KMS-11 (cell line): ENCODE measurements at regions not wholly inside any gene's neighbourhood (a gene's known extent, or its start where the extent isn't known, plus 50 kb on each side); places are given as distances from the start of the nearest gene placed in this dataset.

Experiments used
- H2AFZ ChIP-seq: fragments of 200-600 bp; sonication (generic); 2 replicates; pipeline ENCODE4 v1.6.1; 2016; ENCODE audit warnings: antibody characterized with exemption, mixed run types, low read depth
- H3K27ac ChIP-seq: fragments of 200-600 bp; sonication (generic); 2 replicates; pipeline ENCODE4 v1.6.1; 2016; ENCODE audit warnings: mild to moderate bottlenecking, mixed run types
- H3K27me3 ChIP-seq: fragments of 200-600 bp; sonication (generic); 2 replicates; pipeline ENCODE4 v1.6.1; 2017; ENCODE audit warnings: mild to moderate bottlenecking, low read depth, mixed run types, moderate library complexity; ENCODE audit not compliant: insufficient read depth
- H3K36me3 ChIP-seq: fragments of 200-600 bp; sonication (generic); 2 replicates; pipeline ENCODE4 v1.6.1; 2017; ENCODE audit warnings: mild to moderate bottlenecking, mixed run types; ENCODE audit not compliant: insufficient read depth
- H3K4me1 ChIP-seq: fragments of 200-600 bp; sonication (generic); 2 replicates; pipeline ENCODE4 v1.6.1; 2016; ENCODE audit warnings: mild to moderate bottlenecking, low read depth, mixed run types; ENCODE audit not compliant: poor library complexity, severe bottlenecking
- H3K4me2 ChIP-seq: fragments of 200-600 bp; sonication (generic); 2 replicates; pipeline ENCODE4 v1.7.0; 2016; ENCODE audit warnings: mild to moderate bottlenecking, mixed run types
- H3K4me3 ChIP-seq: fragments of 200-600 bp; sonication (generic); IDR thresholded peaks from 2 replicates; pipeline ENCODE4 v1.6.1; 2017; ENCODE audit warnings: low read depth, low read length, mixed read lengths; ENCODE audit not compliant: insufficient read depth
- H3K79me2 ChIP-seq: fragments of 200-600 bp; sonication (generic); 2 replicates; pipeline ENCODE4 v1.6.1; 2016; ENCODE audit warnings: low read depth, mixed run types; ENCODE audit not compliant: insufficient read depth
- H3K9ac ChIP-seq: fragments of 200-600 bp; sonication (generic); 2 replicates; pipeline ENCODE4 v1.6.1; 2016; ENCODE audit warnings: mild to moderate bottlenecking, mixed run types
- H4K20me1 ChIP-seq: fragments of 200-600 bp; sonication (generic); 2 replicates; pipeline ENCODE4 v1.6.1; 2016; ENCODE audit warnings: mild to moderate bottlenecking, mixed run types; ENCODE audit not compliant: insufficient read depth
- CTCF ChIP-seq: fragments of 200-600 bp; sonication (generic); conservative IDR thresholded peaks from 2 replicates; pipeline ENCODE4 v1.6.1; 2017; ENCODE audit warnings: low read depth, mild to moderate bottlenecking, antibody characterized with exemption, low read length, moderate library complexity, mixed read lengths

- Histone ChIP-seq H3K4me2 (no peak overlapping the region), H3K27me3 (no peaks in the 10 kb centered on the region), H3K36me3 (no peaks in the 10 kb centered on the region), H4K20me1 (no peaks in the 10 kb centered on the region), H3K27ac (no peak overlapping the region), H3K9ac (no peak overlapping the region), H3K4me3 (no peak overlapping the region), H2AFZ (no peak overlapping the region), H3K4me1 (no peaks in the 10 kb centered on the region), H3K79me2 (no peaks in the 10 kb centered on the region)
- no peak for TF ChIP-seq CTCF
Observed at GRCh38 chr11:42170601-42171000, 711.1 kb upstream of the LRRC4C start.

- H3K27ac ChIP-seq = no peak overlapping the region
- H2AFZ ChIP-seq = no peak overlapping the region
- H3K4me2 ChIP-seq = no peak overlapping the region
- H3K79me2 ChIP-seq = no peaks in the 10 kb centered on the region
- no peak overlapping the region for H3K9ac ChIP-seq
- TF ChIP-seq CTCF = no peak
- H3K4me1 ChIP-seq = no peaks in the 10 kb centered on the region
- no peaks in the 10 kb centered on the region for H3K36me3 ChIP-seq
- no peak overlapping the region for H3K4me3 ChIP-seq
- no peaks in the 10 kb centered on the region for H4K20me1 ChIP-seq
- no peaks in the 10 kb centered on the region for H3K27me3 ChIP-seq
Observed at GRCh38 chr11:42171046-42171445, 711.6 kb upstream of the LRRC4C start.

DNA sequence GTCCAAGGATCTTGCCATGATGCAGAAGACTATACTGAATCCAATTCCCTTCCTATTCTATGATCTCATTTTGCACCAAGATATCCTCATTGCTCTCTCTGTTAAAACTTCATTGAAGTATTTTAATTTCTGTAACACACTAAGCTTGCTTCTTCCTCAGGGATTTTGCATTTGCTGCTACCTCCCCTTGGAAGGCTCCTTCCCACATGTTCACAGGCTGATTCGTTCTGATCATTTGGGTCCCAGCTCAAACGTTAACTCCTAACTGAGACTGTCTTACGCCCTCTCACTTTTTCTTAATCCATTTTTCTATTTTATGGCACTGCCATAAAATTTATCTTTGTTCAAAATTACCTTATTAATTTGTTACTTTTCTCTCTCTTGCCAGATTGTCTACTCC is 713.0 kb upstream of the LRRC4C start:
- H3K4me2 ChIP-seq = no peak overlapping the region
- H3K27me3 ChIP-seq = no peaks in the 10 kb centered on the region
- no peak overlapping the region for H3K27ac ChIP-seq
- no peak for TF ChIP-seq CTCF
- no peak overlapping the region for H3K4me3 ChIP-seq
- H4K20me1 ChIP-seq = no peaks in the 10 kb centered on the region
- H3K79me2 ChIP-seq = no peaks in the 10 kb centered on the region
- no peaks in the 10 kb centered on the region for H3K36me3 ChIP-seq
- H3K4me1 ChIP-seq = no peaks in the 10 kb centered on the region
- H2AFZ ChIP-seq = no peak overlapping the region
- H3K9ac ChIP-seq = no peak overlapping the region

DNA sequence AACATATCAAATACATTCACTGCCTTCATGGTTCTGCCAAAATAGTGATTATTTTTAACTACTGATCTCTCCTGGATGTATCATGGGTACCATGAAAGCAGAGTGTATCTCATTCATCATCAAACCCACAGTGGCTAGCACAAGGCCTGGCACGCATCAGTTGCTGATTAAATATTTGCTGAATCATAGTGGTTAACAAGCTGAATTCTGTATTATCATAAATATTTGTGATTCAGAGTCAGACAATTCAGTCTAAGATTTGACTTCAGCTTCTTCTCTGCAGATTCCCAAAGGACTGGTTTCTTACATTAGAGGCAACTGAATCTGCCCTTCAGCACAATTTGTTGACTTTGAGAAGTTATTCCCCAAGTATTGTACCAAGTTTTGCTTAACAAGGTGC is 715.8 kb upstream of the LRRC4C start:
- no peaks in the 10 kb centered on the region for H3K79me2 ChIP-seq
- no peak overlapping the region for H3K4me3 ChIP-seq
- no peak overlapping the region for H3K4me2 ChIP-seq
- TF ChIP-seq CTCF = no peak
- no peaks in the 10 kb centered on the region for H3K36me3 ChIP-seq
- H3K9ac ChIP-seq = no peak overlapping the region
- H4K20me1 ChIP-seq = no peaks in the 10 kb centered on the region
- H2AFZ ChIP-seq = no peak overlapping the region
- H3K4me1 ChIP-seq = no peaks in the 10 kb centered on the region
- H3K27me3 ChIP-seq = no peaks in the 10 kb centered on the region
- no peak overlapping the region for H3K27ac ChIP-seq

DNA sequence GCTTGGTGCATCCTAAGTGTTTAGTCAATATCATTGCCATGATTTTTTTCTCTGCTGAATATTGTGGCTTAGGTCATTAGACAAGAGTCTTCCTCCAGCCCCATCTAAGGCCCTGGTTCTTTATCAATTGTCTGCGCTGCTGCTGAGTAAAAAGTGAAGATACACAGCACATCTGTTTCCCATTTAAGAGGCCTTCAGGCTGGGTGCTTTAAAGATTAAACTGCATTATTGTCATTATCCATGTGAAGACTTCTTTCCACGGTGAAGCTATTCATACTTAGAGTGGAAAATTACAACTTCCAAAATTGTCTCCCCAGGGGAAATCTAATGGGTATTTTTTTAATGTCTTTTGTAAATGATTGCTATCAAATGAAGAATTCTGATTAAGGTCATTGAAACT is 719.8 kb upstream of the LRRC4C start:
- no peak overlapping the region for H3K27ac ChIP-seq
- no peak overlapping the region for H3K4me2 ChIP-seq
- no peak overlapping the region for H2AFZ ChIP-seq
- H3K79me2 ChIP-seq = no peaks in the 10 kb centered on the region
- no peaks in the 10 kb centered on the region for H3K36me3 ChIP-seq
- no peak overlapping the region for H3K4me3 ChIP-seq
- TF ChIP-seq CTCF = no peak
- H3K27me3 ChIP-seq = no peaks in the 10 kb centered on the region
- H4K20me1 ChIP-seq = no peaks in the 10 kb centered on the region
- H3K9ac ChIP-seq = no peak overlapping the region
- H3K4me1 ChIP-seq = no peaks in the 10 kb centered on the region
